Loucy (cell line): ENCODE measurements at regions not wholly inside any gene's neighbourhood (a gene's known extent, or its start where the extent isn't known, plus 50 kb on each side); places are given as distances from the start of the nearest gene placed in this dataset.

Source experiments
- H2AFZ ChIP-seq: fragments of 200-600 bp; sonication (generic); 2 replicates; pipeline ENCODE4 v1.6.0; 2016; ENCODE audit warnings: antibody characterized with exemption, mild to moderate bottlenecking, low read length, moderate library complexity
- H3F3A ChIP-seq: fragments of 200-600 bp; 2 replicates; pipeline ENCODE4 v1.6.0; 2016; ENCODE audit warnings: antibody characterized with exemption, low read depth, mild to moderate bottlenecking
- H3K27me3 ChIP-seq: fragments of 200-600 bp; sonication (generic); 2 replicates; pipeline ENCODE4 v1.6.1; 2014; ENCODE audit warnings: low read length, mild to moderate bottlenecking; ENCODE audit not compliant: insufficient read depth, poor library complexity, severe bottlenecking
- H3K36me3 ChIP-seq: fragments of 200-600 bp; sonication (generic); 2 replicates; pipeline ENCODE4 v1.6.1; 2016; ENCODE audit warnings: low read length; ENCODE audit not compliant: insufficient read depth
- H3K4me1 ChIP-seq: fragments of 200-600 bp; sonication (generic); 2 replicates; pipeline ENCODE4 v1.5.1; 2014; ENCODE audit warnings: low read length, mild to moderate bottlenecking; ENCODE audit not compliant: insufficient read depth, poor library complexity, severe bottlenecking
- H3K4me2 ChIP-seq: fragments of 200-600 bp; sonication (generic); 2 replicates; pipeline ENCODE4 v1.6.0; 2014; ENCODE audit warnings: antibody characterized with exemption, low read length, low read depth, mild to moderate bottlenecking; ENCODE audit not compliant: poor library complexity, severe bottlenecking
- H3K4me3 ChIP-seq: fragments of 200-600 bp; sonication (generic); 2 replicates; pipeline ENCODE4 v1.5.1; 2014; ENCODE audit warnings: low read length, mild to moderate bottlenecking, mixed read lengths; ENCODE audit not compliant: poor library complexity, severe bottlenecking
- H3K79me2 ChIP-seq: fragments of 200-600 bp; sonication (generic); 2 replicates; pipeline ENCODE4 v1.6.1; 2014; ENCODE audit warnings: low read length; ENCODE audit not compliant: insufficient read depth
- H3K9ac ChIP-seq: fragments of 200-600 bp; sonication (generic); 2 replicates; pipeline ENCODE4 v1.6.0; 2014; ENCODE audit warnings: mild to moderate bottlenecking, low read depth, low read length, moderate library complexity; ENCODE audit not compliant: poor library complexity, severe bottlenecking
- H3K9me2 ChIP-seq: fragments of 200-600 bp; sonication (generic); replicated peaks from 2 replicates; pipeline ENCODE4 v1.6.1; 2016; ENCODE audit warnings: low read depth, low read length, mixed read lengths
- H3K9me3 ChIP-seq: fragments of 200-600 bp; sonication (generic); 2 replicates; pipeline ENCODE4 v1.6.1; 2014; ENCODE audit warnings: mild to moderate bottlenecking, antibody characterized with exemption, low read length, low read depth; ENCODE audit not compliant: insufficient read depth
- H4K20me1 ChIP-seq: fragments of 200-600 bp; sonication (generic); 2 replicates; pipeline ENCODE4 v1.6.0; 2014; ENCODE audit warnings: antibody characterized with exemption, low read length, mild to moderate bottlenecking; ENCODE audit not compliant: insufficient read depth, poor library complexity, severe bottlenecking
- CTCF ChIP-seq: fragments of 200-600 bp; sonication (generic); conservative IDR thresholded peaks from 2 replicates; pipeline ENCODE4 v1.5.1; 2014; ENCODE audit warnings: mild to moderate bottlenecking, antibody characterized with exemption, low read length
- EZH2phosphoT487 ChIP-seq: fragments of 200-600 bp; IDR thresholded peaks from 2 replicates; pipeline ENCODE4 v1.6.1; 2018; ENCODE audit warnings: antibody characterized with exemption, mild to moderate bottlenecking, moderate library complexity, borderline replicate concordance

- Histone ChIP-seq H3F3A (no peaks in the 10 kb centered on the region), H3K27me3 (no peaks in the 10 kb centered on the region), H3K4me2 (no peak overlapping the region), H3K9me2 (no peaks in the 10 kb centered on the region), H3K4me1 (no peaks in the 10 kb centered on the region), H3K9me3 (no peaks in the 10 kb centered on the region), H3K4me3 (no peak overlapping the region), H2AFZ (no peak overlapping the region), H4K20me1 (no peaks in the 10 kb centered on the region), H3K36me3 (no peaks in the 10 kb centered on the region), H3K79me2 (no peaks in the 10 kb centered on the region), H3K9ac (no peak overlapping the region)
- no peak for TF ChIP-seq EZH2phosphoT487
- TF ChIP-seq CTCF: no peak
These were observed 186.0 kb downstream of the PAH start for GRCh38 chr12:102730996-102731395.

DNA sequence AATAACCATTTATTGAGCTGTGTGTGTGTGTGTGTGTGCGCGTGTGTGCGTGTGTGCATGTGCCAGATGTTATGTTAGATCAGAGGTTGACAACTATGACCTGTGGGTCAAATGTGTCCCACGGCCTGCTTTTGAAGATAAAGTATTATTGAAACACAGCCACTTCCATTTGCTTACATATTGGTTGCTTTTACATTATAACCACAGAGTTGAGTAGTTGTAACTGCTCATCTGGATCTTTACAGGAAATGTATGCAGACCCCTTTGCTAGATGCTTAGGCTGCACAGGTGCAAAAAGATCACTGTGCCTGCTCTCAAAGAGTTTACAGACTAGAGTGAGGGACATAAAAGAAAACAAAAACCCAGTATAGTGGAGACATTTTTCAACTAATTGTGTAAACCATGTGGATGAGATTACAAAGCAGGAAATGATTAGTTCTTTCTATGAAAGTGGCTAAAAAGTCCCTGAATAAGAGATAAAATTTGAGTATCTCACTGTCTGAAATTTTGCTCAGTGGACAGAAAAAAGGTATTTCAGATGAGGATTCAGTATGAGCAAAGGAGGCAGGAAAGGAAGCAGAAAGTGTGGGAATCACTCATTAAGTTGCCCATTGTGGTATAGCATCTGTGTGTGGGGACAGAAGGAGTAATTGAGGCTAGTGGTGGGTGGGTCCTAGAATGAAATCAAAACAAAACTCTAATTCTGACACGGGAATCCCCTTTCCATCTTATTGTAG, 188.4 kb downstream of the PAH start:
- Histone ChIP-seq H3K36me3 (no peaks in the 10 kb centered on the region), H3K9ac (no peak overlapping the region), H2AFZ (no peak overlapping the region), H3K9me2 (no peaks in the 10 kb centered on the region), H3K4me2 (no peak overlapping the region), H3F3A (no peaks in the 10 kb centered on the region), H3K4me3 (no peak overlapping the region), H3K79me2 (no peaks in the 10 kb centered on the region), H4K20me1 (no peaks in the 10 kb centered on the region), H3K4me1 (no peaks in the 10 kb centered on the region), H3K27me3 (no peaks in the 10 kb centered on the region), H3K9me3 (no peaks in the 10 kb centered on the region)
- TF ChIP-seq CTCF (no peak), EZH2phosphoT487 (no peak)

- no peak overlapping the region for H3K9ac ChIP-seq
- H4K20me1 ChIP-seq: no peaks in the 10 kb centered on the region
- no peaks in the 10 kb centered on the region for H3K27me3 ChIP-seq
- H3F3A ChIP-seq: no peaks in the 10 kb centered on the region
- no peaks in the 10 kb centered on the region for H3K79me2 ChIP-seq
- H3K9me2 ChIP-seq: no peaks in the 10 kb centered on the region
- TF ChIP-seq EZH2phosphoT487 (no peak), CTCF (no peak)
- H2AFZ ChIP-seq: no peak overlapping the region
- H3K4me2 ChIP-seq: no peak overlapping the region
- H3K9me3 ChIP-seq: no peaks in the 10 kb centered on the region
- H3K36me3 ChIP-seq: no peaks in the 10 kb centered on the region
- no peaks in the 10 kb centered on the region for H3K4me1 ChIP-seq
- H3K4me3 ChIP-seq: no peak overlapping the region
These were observed 190.4 kb downstream of the PAH start for GRCh38 chr12:102726686-102727085.
